SK-N-MC (cell line): ENCODE measurements at regions not wholly inside any gene's neighbourhood (a gene's known extent, or its start where the extent isn't known, plus 50 kb on each side); places are given as distances from the start of the nearest gene placed in this dataset.

Experiments used
- EZH2 ChIP-seq: fragments of 200-600 bp; sonication (generic); IDR thresholded peaks from one replicate; pipeline ENCODE4 v1.6.1; 2017; ENCODE audit warnings: antibody characterized with exemption
- FOXP2 ChIP-seq: optimal IDR thresholded peaks from 2 replicates; pipeline ENCODE3; 2011; ENCODE audit warnings: mild to moderate bottlenecking, moderate library complexity; ENCODE audit not compliant: insufficient read depth; ENCODE audit errors: extremely low read length, control extremely low read depth
- POLR2AphosphoS5 ChIP-seq: IDR thresholded peaks from 2 replicates; pipeline ENCODE4 v1.6.1; 2012; ENCODE audit warnings: mild to moderate bottlenecking, low read depth, low read length, borderline replicate concordance

GRCh38 chr4:103934178-103934789 is 214.5 kb upstream of the TACR3 start:
- no peak for TF ChIP-seq POLR2AphosphoS5
- no peak for TF ChIP-seq EZH2
- no peak for TF ChIP-seq FOXP2
